ENCODE measurements at regions not wholly inside any gene's neighbourhood (a gene's known extent, or its start where the extent isn't known, plus 50 kb on each side); places are given as distances from the start of the nearest gene placed in this dataset.

GRCh38 chr6:145336119-145336518 lies 399.2 kb downstream of the EPM2A start:
- H3K4me1 ChIP-seq (ENCODE audit: insufficient read depth, low read length), result 0 out of 2 replicates have a peak, but pooled peaks cover 3% of the 10 kb centered on the region
- H3K27ac ChIP-seq (ENCODE audit: low read length), result no peak overlapping the region
- no peaks in the 10 kb centered on the region for H3K36me3 ChIP-seq (ENCODE audit: insufficient read depth, low read depth, low read length)
- no peak overlapping the region for H3K4me3 ChIP-seq (ENCODE audit: low read length)
- no peaks in the 10 kb centered on the region for H3K27me3 ChIP-seq (ENCODE audit: insufficient read depth, low read length)
- H3K9ac ChIP-seq (ENCODE audit: low read depth, low read length), result no peak overlapping the region
- H3K9me3 ChIP-seq (ENCODE audit: insufficient read depth, low read depth, low read length), result no peaks in the 10 kb centered on the region

- H3K36me3 ChIP-seq (ENCODE audit: insufficient read depth, low read depth, low read length), result no peaks in the 10 kb centered on the region
- no peak overlapping the region for H3K27ac ChIP-seq (ENCODE audit: low read length)
- no peak overlapping the region for H3K4me3 ChIP-seq (ENCODE audit: low read length)
- no peaks in the 10 kb centered on the region for H3K9me3 ChIP-seq (ENCODE audit: insufficient read depth, low read depth, low read length)
- H3K4me1 ChIP-seq (ENCODE audit: insufficient read depth, low read length), result no peaks in the 10 kb centered on the region; the same call in 1 of the 2 replicates
- no peak overlapping the region for H3K9ac ChIP-seq (ENCODE audit: low read depth, low read length)
- no peaks in the 10 kb centered on the region for H3K27me3 ChIP-seq (ENCODE audit: insufficient read depth, low read length)
These were observed 396.2 kb downstream of the EPM2A start for GRCh38 chr6:145339089-145339488.

- Histone ChIP-seq H3K9ac (ENCODE audit: low read depth, low read length) (no peak overlapping the region), H3K27ac (ENCODE audit: low read length) (no peak overlapping the region), H3K4me3 (ENCODE audit: low read length) (no peak overlapping the region), H3K27me3 (ENCODE audit: insufficient read depth, low read length) (no peaks in the 10 kb centered on the region), H3K4me1 (ENCODE audit: insufficient read depth, low read length) (no peaks in the 10 kb centered on the region; the same call in 1 of the 2 replicates), H3K9me3 (ENCODE audit: insufficient read depth, low read depth, low read length) (no peaks in the 10 kb centered on the region), H3K36me3 (ENCODE audit: insufficient read depth, low read depth, low read length) (no peaks in the 10 kb centered on the region)
These were observed 395.1 kb downstream of the EPM2A start for GRCh38 chr6:145340256-145340655.

- Histone ChIP-seq H3K27ac (ENCODE audit: low read length) (no peak overlapping the region), H3K9ac (ENCODE audit: low read depth, low read length) (no peak overlapping the region), H3K4me1 (ENCODE audit: insufficient read depth, low read length) (no peaks in the 10 kb centered on the region; the same call in 1 of the 2 replicates), H3K27me3 (ENCODE audit: insufficient read depth, low read length) (no peaks in the 10 kb centered on the region), H3K4me3 (ENCODE audit: low read length) (no peak overlapping the region), H3K36me3 (ENCODE audit: insufficient read depth, low read depth, low read length) (no peaks in the 10 kb centered on the region), H3K9me3 (ENCODE audit: insufficient read depth, low read depth, low read length) (no peaks in the 10 kb centered on the region)
These were observed 390.2 kb downstream of the EPM2A start for GRCh38 chr6:145345094-145345493.

- Histone ChIP-seq H3K9ac (ENCODE audit: low read depth, low read length) (no peak overlapping the region), H3K9me3 (ENCODE audit: insufficient read depth, low read depth, low read length) (no peaks in the 10 kb centered on the region), H3K4me3 (ENCODE audit: low read length) (no peak overlapping the region), H3K36me3 (ENCODE audit: insufficient read depth, low read depth, low read length) (no peaks in the 10 kb centered on the region), H3K4me1 (ENCODE audit: insufficient read depth, low read length) (no peaks in the 10 kb centered on the region; the same call in 1 of the 2 replicates), H3K27ac (ENCODE audit: low read length) (no peak overlapping the region), H3K27me3 (ENCODE audit: insufficient read depth, low read length) (no peaks in the 10 kb centered on the region)
These were observed 388.1 kb downstream of the EPM2A start for GRCh38 chr6:145347216-145347615.

- Histone ChIP-seq H3K36me3 (ENCODE audit: insufficient read depth, low read depth, low read length) (no peaks in the 10 kb centered on the region), H3K27ac (ENCODE audit: low read length) (no peak overlapping the region), H3K27me3 (ENCODE audit: insufficient read depth, low read length) (no peaks in the 10 kb centered on the region), H3K9me3 (ENCODE audit: insufficient read depth, low read depth, low read length) (no peaks in the 10 kb centered on the region), H3K9ac (ENCODE audit: low read depth, low read length) (no peak overlapping the region), H3K4me1 (ENCODE audit: insufficient read depth, low read length) (no peaks in the 10 kb centered on the region), H3K4me3 (ENCODE audit: low read length) (no peak overlapping the region)
These were observed 385.3 kb downstream of the EPM2A start for GRCh38 chr6:145349950-145350510.

- Histone ChIP-seq H3K4me3 (ENCODE audit: low read length) (no peak overlapping the region), H3K4me1 (ENCODE audit: insufficient read depth, low read length) (no peaks in the 10 kb centered on the region), H3K27ac (ENCODE audit: low read length) (no peak overlapping the region), H3K27me3 (ENCODE audit: insufficient read depth, low read length) (no peaks in the 10 kb centered on the region), H3K9me3 (ENCODE audit: insufficient read depth, low read depth, low read length) (no peaks in the 10 kb centered on the region), H3K9ac (ENCODE audit: low read depth, low read length) (no peak overlapping the region), H3K36me3 (ENCODE audit: insufficient read depth, low read depth, low read length) (no peaks in the 10 kb centered on the region)
These were observed 384.4 kb downstream of the EPM2A start for GRCh38 chr6:145350928-145351327.

- no peak overlapping the region for H3K4me3 ChIP-seq (ENCODE audit: low read length)
- H3K4me1 ChIP-seq (ENCODE audit: insufficient read depth, low read length), result no peaks in the 10 kb centered on the region
- H3K27me3 ChIP-seq (ENCODE audit: insufficient read depth, low read length), result no peaks in the 10 kb centered on the region
- H3K9me3 ChIP-seq (ENCODE audit: insufficient read depth, low read depth, low read length), result no peaks in the 10 kb centered on the region
- H3K27ac ChIP-seq (ENCODE audit: low read length), result no peak overlapping the region
- H3K9ac ChIP-seq (ENCODE audit: low read depth, low read length), result no peak overlapping the region
- H3K36me3 ChIP-seq (ENCODE audit: insufficient read depth, low read depth, low read length), result no peaks in the 10 kb centered on the region
These were observed 382.8 kb downstream of the EPM2A start for GRCh38 chr6:145352382-145353080.

- Histone ChIP-seq H3K27me3 (ENCODE audit: insufficient read depth, low read length) (no peaks in the 10 kb centered on the region), H3K9ac (ENCODE audit: low read depth, low read length) (no peak overlapping the region), H3K9me3 (ENCODE audit: insufficient read depth, low read depth, low read length) (no peaks in the 10 kb centered on the region), H3K4me1 (ENCODE audit: insufficient read depth, low read length) (no peaks in the 10 kb centered on the region), H3K27ac (ENCODE audit: low read length) (no peak overlapping the region), H3K4me3 (ENCODE audit: low read length) (no peak overlapping the region), H3K36me3 (ENCODE audit: insufficient read depth, low read depth, low read length) (no peaks in the 10 kb centered on the region)
These were observed 374.5 kb downstream of the EPM2A start for GRCh38 chr6:145360865-145361264.

- Histone ChIP-seq H3K27me3 (ENCODE audit: insufficient read depth, low read length) (no peaks in the 10 kb centered on the region), H3K4me3 (ENCODE audit: low read length) (no peak overlapping the region), H3K36me3 (ENCODE audit: insufficient read depth, low read depth, low read length) (no peaks in the 10 kb centered on the region), H3K9me3 (ENCODE audit: insufficient read depth, low read depth, low read length) (no peaks in the 10 kb centered on the region), H3K9ac (ENCODE audit: low read depth, low read length) (no peak overlapping the region), H3K4me1 (ENCODE audit: insufficient read depth, low read length) (no peaks in the 10 kb centered on the region), H3K27ac (ENCODE audit: low read length) (no peak overlapping the region)
These were observed 368.2 kb downstream of the EPM2A start for GRCh38 chr6:145367149-145367548.

GRCh38 chr6:145368075-145368474 lies 367.2 kb downstream of the EPM2A start:
- Histone ChIP-seq H3K36me3 (ENCODE audit: insufficient read depth, low read depth, low read length) (no peaks in the 10 kb centered on the region), H3K9ac (ENCODE audit: low read depth, low read length) (no peak overlapping the region), H3K27ac (ENCODE audit: low read length) (no peak overlapping the region), H3K4me1 (ENCODE audit: insufficient read depth, low read length) (no peaks in the 10 kb centered on the region), H3K27me3 (ENCODE audit: insufficient read depth, low read length) (no peaks in the 10 kb centered on the region), H3K9me3 (ENCODE audit: insufficient read depth, low read depth, low read length) (no peaks in the 10 kb centered on the region), H3K4me3 (ENCODE audit: low read length) (no peak overlapping the region)

- H3K36me3 ChIP-seq (ENCODE audit: insufficient read depth, low read depth, low read length), result no peaks in the 10 kb centered on the region
- no peaks in the 10 kb centered on the region for H3K27me3 ChIP-seq (ENCODE audit: insufficient read depth, low read length)
- no peaks in the 10 kb centered on the region for H3K4me1 ChIP-seq (ENCODE audit: insufficient read depth, low read length)
- no peak overlapping the region for H3K4me3 ChIP-seq (ENCODE audit: low read length)
- no peak overlapping the region for H3K9ac ChIP-seq (ENCODE audit: low read depth, low read length)
- no peak overlapping the region for H3K27ac ChIP-seq (ENCODE audit: low read length)
- H3K9me3 ChIP-seq (ENCODE audit: insufficient read depth, low read depth, low read length), result no peaks in the 10 kb centered on the region
These were observed 364.8 kb downstream of the EPM2A start for GRCh38 chr6:145370559-145370958.

Data from iPS-20b (cell line).